ENCODE measurements at regions not wholly inside any gene's neighbourhood (a gene's known extent, or its start where the extent isn't known, plus 50 kb on each side); places are given as distances from the start of the nearest gene placed in this dataset.
A peak's percentile ranks its signal among the peaks of the same experiment; 100 is the strongest.

DNA sequence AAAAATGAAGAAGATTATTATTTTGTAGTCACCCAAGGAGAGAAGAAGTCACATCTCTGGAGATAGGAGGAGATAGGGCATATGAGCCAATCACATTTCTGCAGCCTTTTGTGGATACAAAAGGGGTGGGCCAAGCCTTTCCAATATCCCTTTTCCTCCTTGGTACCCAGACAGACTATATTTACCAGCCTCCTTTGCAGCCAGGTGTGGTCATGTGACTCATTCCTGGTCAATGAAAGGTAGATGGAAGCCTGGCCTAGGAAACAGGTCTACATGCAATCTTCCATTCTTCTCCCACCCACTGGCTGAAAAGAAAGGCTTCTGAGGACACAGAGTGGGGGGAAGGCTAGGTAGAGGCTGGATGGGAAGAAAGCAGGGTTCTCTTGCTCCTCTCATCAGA lies 58.1 kb upstream of the ERG start:
- Histone ChIP-seq H3K27me3 (ENCODE audit: control insufficient read depth, insufficient read depth, low read length) (no peaks in the 10 kb centered on the region), H3K36me3 (ENCODE audit: control insufficient read depth, insufficient read depth, low read length) (no peaks in the 10 kb centered on the region), H3K4me1 (ENCODE audit: control insufficient read depth, insufficient read depth, low read length) (peaks cover 8% of the 10 kb centered on the region), H3K9ac (ENCODE audit: low read depth, low read length) (no peak overlapping the region), H3K4me3 (ENCODE audit: low read depth, low read length) (no peak overlapping the region), H3K27ac (ENCODE audit: low read depth, low read length) (no peak overlapping the region), H3K9me3 (ENCODE audit: control insufficient read depth, insufficient read depth, low read length) (no peaks in the 10 kb centered on the region)

DNA sequence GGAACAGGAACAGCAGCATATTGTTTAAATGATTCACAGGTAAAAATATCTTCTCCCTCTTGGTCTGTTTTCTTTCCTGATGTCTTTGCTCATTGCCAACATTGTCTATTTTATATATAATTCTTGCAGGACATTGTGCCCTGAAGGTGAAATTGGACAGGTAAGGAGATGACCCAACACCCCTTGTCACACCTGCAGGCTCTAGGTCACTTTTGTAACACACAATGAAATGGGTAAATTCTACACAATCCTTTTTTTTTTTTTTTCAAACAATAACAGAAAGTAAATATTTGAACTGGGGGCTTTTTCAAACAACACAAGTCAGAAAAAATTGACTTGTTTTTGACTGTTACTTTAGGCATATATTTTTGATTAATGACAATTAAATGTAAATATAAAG lies 62.9 kb upstream of the ERG start:
- no peak overlapping the region for H3K27ac ChIP-seq (ENCODE audit: low read depth, low read length)
- H3K9me3 ChIP-seq (ENCODE audit: control insufficient read depth, insufficient read depth, low read length) = no peaks in the 10 kb centered on the region
- no peaks in the 10 kb centered on the region for H3K36me3 ChIP-seq (ENCODE audit: control insufficient read depth, insufficient read depth, low read length)
- no peak overlapping the region for H3K9ac ChIP-seq (ENCODE audit: low read depth, low read length)
- H3K27me3 ChIP-seq (ENCODE audit: control insufficient read depth, insufficient read depth, low read length) = no peaks in the 10 kb centered on the region
- peaks cover 8% of the 10 kb centered on the region for H3K4me1 ChIP-seq (ENCODE audit: control insufficient read depth, insufficient read depth, low read length)
- no peak overlapping the region for H3K4me3 ChIP-seq (ENCODE audit: low read depth, low read length)

DNA sequence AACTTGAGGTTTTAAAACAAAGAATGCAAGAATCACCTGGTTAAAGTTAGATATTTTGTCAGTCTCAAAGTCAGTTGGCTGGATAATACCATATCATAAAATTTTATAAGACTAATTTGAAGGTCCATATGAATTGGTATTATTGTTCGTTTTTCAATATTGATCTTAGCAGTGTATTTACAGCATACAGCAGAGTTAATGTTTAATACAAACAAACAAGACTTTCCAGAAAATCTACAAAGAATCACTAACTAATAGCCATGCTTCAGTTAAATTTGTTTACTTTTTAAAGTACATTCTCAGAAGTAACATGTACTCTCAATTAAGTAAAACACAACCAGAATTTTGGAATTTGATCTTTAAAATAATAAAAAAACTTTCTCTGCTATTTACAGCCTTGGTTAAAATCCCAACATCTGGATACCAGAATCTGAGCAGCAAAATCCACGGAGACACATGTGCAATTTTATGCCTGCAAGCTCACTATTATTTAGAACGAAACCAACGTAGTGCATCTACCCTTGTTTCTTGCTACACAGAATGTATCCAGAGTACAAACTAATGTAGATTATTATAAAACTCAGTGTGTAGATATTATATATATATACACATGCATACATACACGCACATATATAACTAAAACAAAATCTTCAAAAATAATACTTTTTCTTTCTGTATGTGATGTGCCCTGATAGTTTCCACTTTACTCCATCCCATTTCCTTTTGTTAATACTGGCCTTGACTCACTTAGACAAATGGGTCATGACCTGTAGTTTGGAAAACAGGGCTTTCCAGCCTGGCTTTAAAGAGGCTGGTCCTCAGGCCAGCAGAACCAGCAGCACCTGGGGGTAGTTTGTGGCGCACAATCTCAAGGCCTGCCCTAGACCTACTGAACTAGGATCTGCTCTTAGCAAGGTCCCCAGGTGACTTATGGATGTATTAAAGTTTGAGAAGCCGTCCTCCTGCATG lies 63.6 kb upstream of the ERG start:
- no peaks in the 10 kb centered on the region for H3K9me3 ChIP-seq (ENCODE audit: control insufficient read depth, insufficient read depth, low read length)
- H3K27me3 ChIP-seq (ENCODE audit: control insufficient read depth, insufficient read depth, low read length) = no peaks in the 10 kb centered on the region
- H3K4me1 ChIP-seq (ENCODE audit: control insufficient read depth, insufficient read depth, low read length) = peaks cover 9% of the 10 kb centered on the region
- no peaks in the 10 kb centered on the region for H3K36me3 ChIP-seq (ENCODE audit: control insufficient read depth, insufficient read depth, low read length)
- no peak overlapping the region for H3K27ac ChIP-seq (ENCODE audit: low read depth, low read length)
- H3K9ac ChIP-seq (ENCODE audit: low read depth, low read length) = no peak overlapping the region
- H3K4me3 ChIP-seq (ENCODE audit: low read depth, low read length) = no peak overlapping the region

DNA sequence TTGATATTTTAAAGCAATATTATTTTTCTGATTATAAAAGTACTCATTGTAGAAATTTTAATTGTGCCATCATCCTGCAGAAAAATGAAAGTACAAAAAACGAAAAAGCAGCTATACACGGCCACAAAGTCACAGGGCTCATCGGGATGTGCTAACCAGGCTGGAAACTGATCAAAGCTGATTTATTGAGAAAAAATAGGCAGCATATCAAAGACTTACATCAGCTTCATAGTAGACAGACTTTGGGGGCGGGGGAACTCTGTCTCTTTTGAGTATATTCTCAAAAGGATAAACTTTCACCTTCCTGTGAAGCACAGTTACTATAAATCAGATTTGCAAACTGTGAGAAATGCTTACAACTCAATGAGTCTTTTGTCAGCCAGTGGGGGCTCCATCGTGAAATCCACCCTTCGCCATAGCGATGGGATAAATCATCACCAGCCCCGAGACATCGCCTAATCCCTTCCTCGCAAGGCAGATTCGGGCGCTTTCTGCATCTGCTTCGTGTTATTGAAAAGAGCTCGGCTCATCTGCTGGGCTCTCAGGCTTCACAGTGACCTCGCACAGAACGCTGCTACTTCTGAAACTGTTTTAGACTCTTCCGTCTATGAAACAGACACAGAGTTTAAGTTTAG lies 69.2 kb upstream of the ERG start:
- Histone ChIP-seq H3K4me3 (ENCODE audit: low read depth, low read length) (no peak overlapping the region), H3K27ac (ENCODE audit: low read depth, low read length) (peak overlapping the region; percentile 51), H3K9ac (ENCODE audit: low read depth, low read length) (no peak overlapping the region)

DNA sequence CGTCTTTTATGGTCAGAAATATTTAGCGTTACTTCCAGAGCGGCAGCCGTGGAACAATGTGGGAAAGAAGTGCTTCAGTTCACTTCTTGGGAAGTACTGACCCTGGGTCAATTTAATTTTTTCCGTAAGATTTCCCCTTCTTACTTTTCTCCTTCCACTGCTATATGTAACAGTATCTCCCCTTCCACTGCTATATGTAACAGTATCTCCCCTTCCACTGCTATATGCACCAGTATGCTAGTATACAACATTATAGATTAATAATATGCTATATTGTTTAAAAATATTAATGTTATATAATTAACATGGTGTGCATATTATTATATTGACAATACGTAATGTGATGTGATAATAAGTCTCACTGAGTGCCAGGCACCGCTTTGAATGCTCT lies 69.7 kb upstream of the ERG start:
- Histone ChIP-seq H3K27me3 (ENCODE audit: control insufficient read depth, insufficient read depth, low read length) (no peaks in the 10 kb centered on the region), H3K27ac (ENCODE audit: low read depth, low read length) (peak overlapping the region; percentile 51), H3K4me1 (ENCODE audit: control insufficient read depth, insufficient read depth, low read length) (peaks cover 10% of the 10 kb centered on the region; the same call in 1 of the 2 replicates), H3K4me3 (ENCODE audit: low read depth, low read length) (no peak overlapping the region), H3K9ac (ENCODE audit: low read depth, low read length) (no peak overlapping the region), H3K36me3 (ENCODE audit: control insufficient read depth, insufficient read depth, low read length) (no peaks in the 10 kb centered on the region), H3K9me3 (ENCODE audit: control insufficient read depth, insufficient read depth, low read length) (no peaks in the 10 kb centered on the region)

More for the DNA sequence above, 69.2 kb upstream of the ERG start:
- Histone ChIP-seq H3K9me3 (ENCODE audit: control insufficient read depth, insufficient read depth, low read length) (no peaks in the 10 kb centered on the region), H3K4me1 (ENCODE audit: control insufficient read depth, insufficient read depth, low read length) (peaks cover 10% of the 10 kb centered on the region; the same call in 1 of the 2 replicates), H3K36me3 (ENCODE audit: control insufficient read depth, insufficient read depth, low read length) (no peaks in the 10 kb centered on the region), H3K27me3 (ENCODE audit: control insufficient read depth, insufficient read depth, low read length) (no peaks in the 10 kb centered on the region)

DNA sequence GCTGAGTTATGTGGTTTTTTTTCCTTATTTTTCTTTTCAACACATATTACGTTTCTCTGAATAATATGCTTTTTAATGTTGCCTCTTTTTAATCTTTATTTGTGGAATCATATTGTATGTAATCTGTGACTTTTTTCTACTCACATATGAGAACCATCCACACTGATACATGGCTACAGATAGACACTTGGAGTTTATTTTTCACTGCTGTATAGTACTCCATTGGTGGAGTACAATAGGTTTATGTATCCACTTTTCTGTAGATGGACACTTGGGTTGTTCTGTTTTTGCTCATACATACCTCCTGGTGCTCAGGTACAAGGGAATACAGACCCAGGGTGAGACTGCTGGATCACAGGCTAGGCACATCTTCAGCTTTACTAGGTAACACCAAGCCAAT lies 71.5 kb upstream of the ERG start:
- Histone ChIP-seq H3K9ac (ENCODE audit: low read depth, low read length) (no peak overlapping the region), H3K27me3 (ENCODE audit: control insufficient read depth, insufficient read depth, low read length) (no peaks in the 10 kb centered on the region), H3K27ac (ENCODE audit: low read depth, low read length) (no peak overlapping the region), H3K9me3 (ENCODE audit: control insufficient read depth, insufficient read depth, low read length) (no peaks in the 10 kb centered on the region), H3K4me1 (ENCODE audit: control insufficient read depth, insufficient read depth, low read length) (peaks cover 10% of the 10 kb centered on the region; the same call in 1 of the 2 replicates), H3K4me3 (ENCODE audit: low read depth, low read length) (no peak overlapping the region), H3K36me3 (ENCODE audit: control insufficient read depth, insufficient read depth, low read length) (no peaks in the 10 kb centered on the region)

DNA sequence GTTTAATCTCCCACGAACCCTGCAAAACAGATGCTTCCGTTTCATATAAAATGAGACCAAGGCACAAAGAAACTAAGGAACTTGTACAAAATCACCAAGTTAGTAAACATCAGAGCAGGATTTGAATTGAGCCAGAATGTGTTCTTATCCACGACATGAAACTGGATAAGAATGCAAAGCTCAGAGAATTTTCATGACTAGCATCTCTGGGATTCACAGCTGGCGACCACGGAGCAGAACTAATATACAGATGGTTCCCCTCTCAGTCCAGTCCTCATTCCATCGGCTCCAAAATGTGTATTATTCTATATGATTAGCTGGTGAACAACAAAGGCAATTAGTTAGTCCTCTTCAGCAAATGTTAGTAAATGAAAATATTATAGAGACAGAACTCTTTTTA lies 72.3 kb upstream of the ERG start:
- Histone ChIP-seq H3K27me3 (ENCODE audit: control insufficient read depth, insufficient read depth, low read length) (no peaks in the 10 kb centered on the region), H3K36me3 (ENCODE audit: control insufficient read depth, insufficient read depth, low read length) (no peaks in the 10 kb centered on the region), H3K27ac (ENCODE audit: low read depth, low read length) (no peak overlapping the region), H3K9ac (ENCODE audit: low read depth, low read length) (no peak overlapping the region), H3K4me1 (ENCODE audit: control insufficient read depth, insufficient read depth, low read length) (peaks cover 10% of the 10 kb centered on the region; the same call in 1 of the 2 replicates), H3K9me3 (ENCODE audit: control insufficient read depth, insufficient read depth, low read length) (no peaks in the 10 kb centered on the region), H3K4me3 (ENCODE audit: low read depth, low read length) (no peak overlapping the region)

DNA sequence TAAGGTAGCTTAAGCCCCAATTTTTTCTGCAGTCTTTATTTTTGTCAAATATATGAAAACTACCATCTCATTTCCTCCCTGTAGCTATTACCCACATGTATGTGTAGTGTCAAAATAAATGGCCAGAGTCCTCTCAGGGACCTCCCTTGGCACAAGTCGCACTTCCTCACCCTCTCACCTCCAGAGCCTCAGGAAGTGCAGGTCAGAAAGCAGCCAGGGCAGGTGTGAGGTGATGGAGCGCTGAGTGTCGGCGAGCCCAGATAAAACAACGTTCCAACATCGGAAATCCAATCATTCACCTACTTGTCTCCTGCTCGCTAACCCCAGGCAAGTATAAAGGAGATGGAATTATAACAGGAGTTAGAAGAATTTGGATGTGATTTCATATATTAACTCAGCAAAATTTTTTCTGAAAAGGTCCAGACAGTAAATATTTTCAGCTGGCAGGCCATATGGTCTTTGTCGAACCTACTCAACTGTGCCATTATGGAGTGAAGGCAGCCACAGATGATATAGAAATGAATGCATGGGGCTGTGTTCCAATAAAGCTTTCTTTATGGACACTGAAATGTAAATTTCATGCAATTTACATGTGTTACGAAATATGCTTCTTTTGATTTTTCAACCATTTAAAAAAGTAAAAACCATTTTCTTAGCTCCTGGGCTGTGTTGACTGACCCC lies 76.8 kb upstream of the ERG start:
- Histone ChIP-seq H3K4me1 (ENCODE audit: control insufficient read depth, insufficient read depth, low read length) (no peaks in the 10 kb centered on the region), H3K4me3 (ENCODE audit: low read depth, low read length) (no peak overlapping the region), H3K9me3 (ENCODE audit: control insufficient read depth, insufficient read depth, low read length) (no peaks in the 10 kb centered on the region), H3K9ac (ENCODE audit: low read depth, low read length) (no peak overlapping the region), H3K27ac (ENCODE audit: low read depth, low read length) (no peak overlapping the region), H3K36me3 (ENCODE audit: control insufficient read depth, insufficient read depth, low read length) (no peaks in the 10 kb centered on the region), H3K27me3 (ENCODE audit: control insufficient read depth, insufficient read depth, low read length) (no peaks in the 10 kb centered on the region)

DNA sequence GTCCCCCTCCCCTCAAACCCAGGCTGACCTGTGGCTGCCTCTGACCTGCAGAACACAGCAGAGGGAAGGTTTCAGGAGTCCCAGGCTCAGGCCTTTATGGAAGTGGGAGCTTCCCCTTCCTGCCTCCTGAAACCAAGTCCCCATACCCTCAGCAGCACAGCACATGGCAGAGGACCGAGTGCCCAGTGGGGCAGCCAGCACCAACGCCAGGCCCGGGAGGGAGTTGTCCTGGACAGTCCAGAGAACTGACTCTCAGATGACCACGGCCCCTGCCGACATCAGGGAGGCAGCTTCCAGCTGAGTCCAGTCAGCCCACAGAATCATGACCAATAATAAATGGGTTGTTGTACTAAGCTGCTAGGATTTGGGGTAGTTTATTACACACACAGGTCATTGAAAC lies 79.6 kb upstream of the ERG start:
- Histone ChIP-seq H3K27ac (ENCODE audit: low read depth, low read length) (no peak overlapping the region), H3K9me3 (ENCODE audit: control insufficient read depth, insufficient read depth, low read length) (no peaks in the 10 kb centered on the region), H3K27me3 (ENCODE audit: control insufficient read depth, insufficient read depth, low read length) (no peaks in the 10 kb centered on the region), H3K9ac (ENCODE audit: low read depth, low read length) (no peak overlapping the region), H3K36me3 (ENCODE audit: control insufficient read depth, insufficient read depth, low read length) (no peaks in the 10 kb centered on the region), H3K4me1 (ENCODE audit: control insufficient read depth, insufficient read depth, low read length) (no peaks in the 10 kb centered on the region), H3K4me3 (ENCODE audit: low read depth, low read length) (no peak overlapping the region)

DNA sequence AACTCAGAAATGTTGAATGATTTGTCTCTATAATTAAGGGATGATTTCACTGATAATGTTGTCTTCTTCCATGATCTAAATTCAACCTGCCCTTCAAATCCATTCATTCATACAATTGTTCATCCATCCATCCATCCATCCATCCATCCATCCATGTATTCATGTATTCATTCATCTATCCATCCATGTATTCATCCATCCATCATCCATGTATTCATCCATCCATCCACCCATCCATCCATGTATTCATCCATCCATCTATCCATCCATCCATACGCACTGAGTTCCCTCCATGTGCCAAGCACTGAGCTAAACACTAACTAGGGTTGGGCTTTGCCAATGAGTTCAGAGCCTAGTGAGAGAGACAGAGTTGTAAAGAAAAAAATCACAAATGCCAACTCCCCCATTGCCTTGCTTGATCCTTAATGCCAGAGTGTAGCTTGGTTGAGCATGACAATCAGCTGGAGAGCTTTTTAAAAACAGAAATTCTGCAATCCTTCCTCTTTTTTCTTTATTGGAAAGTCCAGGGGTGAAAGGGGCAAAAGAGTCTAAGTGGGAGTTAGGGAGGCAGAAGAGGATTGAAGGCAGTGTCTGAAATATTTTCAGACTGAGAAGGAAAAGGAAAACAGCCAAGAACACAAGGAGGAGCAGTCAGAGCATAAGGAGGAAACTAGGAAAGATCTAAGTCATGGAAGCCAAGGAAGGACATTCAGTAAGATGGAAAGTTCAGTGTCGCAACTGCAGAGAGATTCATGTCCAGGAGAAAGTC lies 92.4 kb upstream of the ERG start:
- Histone ChIP-seq H3K9me3 (ENCODE audit: control insufficient read depth, insufficient read depth, low read length) (no peaks in the 10 kb centered on the region), H3K27me3 (ENCODE audit: control insufficient read depth, insufficient read depth, low read length) (no peaks in the 10 kb centered on the region), H3K27ac (ENCODE audit: low read depth, low read length) (no peak overlapping the region), H3K4me3 (ENCODE audit: low read depth, low read length) (no peak overlapping the region), H3K4me1 (ENCODE audit: control insufficient read depth, insufficient read depth, low read length) (0 out of 2 replicates have a peak, but pooled peaks cover 6% of the 10 kb centered on the region), H3K9ac (ENCODE audit: low read depth, low read length) (no peak overlapping the region), H3K36me3 (ENCODE audit: control insufficient read depth, insufficient read depth, low read length) (no peaks in the 10 kb centered on the region)

All from HUES48 (cell line).